HG03135 (cell line): ENCODE measurements at regions not wholly inside any gene's neighbourhood (a gene's known extent, or its start where the extent isn't known, plus 50 kb on each side); places are given as distances from the start of the nearest gene placed in this dataset.

ENCODE experiments used
- ATAC-seq: cut with Tn5 transposase; IDR thresholded peaks from one replicate; pipeline ENCODE4 v1.9.1; 2021; ENCODE audit warnings: mild to moderate bottlenecking, moderate library complexity; ENCODE audit not compliant: unreplicated experiment

GRCh38 chr12:125738211-125738610 is 673.0 kb downstream of the AACS start:
- no peak for ATAC-seq

GRCh38 chr12:125742413-125742812 is 677.2 kb downstream of the AACS start:
- ATAC-seq = no peak

- no peak for ATAC-seq
Observed at GRCh38 chr12:125744201-125744600, 679.0 kb downstream of the AACS start.

- ATAC-seq = no peak
Observed at GRCh38 chr12:125755512-125755911, 690.3 kb downstream of the AACS start.

- no peak for ATAC-seq
Observed at GRCh38 chr12:125766091-125766490, 700.9 kb downstream of the AACS start.

GRCh38 chr12:125772403-125772802 is 707.2 kb downstream of the AACS start:
- no peak for ATAC-seq

- ATAC-seq = no peak
Observed at GRCh38 chr12:125773033-125773640, 707.9 kb downstream of the AACS start.

- ATAC-seq = no peak
Observed at GRCh38 chr12:125775507-125775906, 710.3 kb downstream of the AACS start.

GRCh38 chr12:125776212-125776611 is 711.0 kb downstream of the AACS start:
- ATAC-seq = no peak

- no peak for ATAC-seq
Observed at GRCh38 chr12:125786143-125786542, 720.9 kb downstream of the AACS start.

- ATAC-seq = no peak
Observed at GRCh38 chr12:125794401-125794800, 729.2 kb downstream of the AACS start.

- ATAC-seq = no peak
Observed at GRCh38 chr12:125797421-125798175, 732.4 kb downstream of the AACS start.

- ATAC-seq = no peak
Observed at GRCh38 chr12:125804660-125805059, 739.4 kb downstream of the AACS start.

- ATAC-seq = no peak
Observed at GRCh38 chr12:125824276-125824675, 759.0 kb downstream of the AACS start.

GRCh38 chr12:125835852-125836251 is 770.6 kb downstream of the AACS start:
- ATAC-seq = no peak

- no peak for ATAC-seq
Observed at GRCh38 chr12:125836647-125837046, 771.4 kb downstream of the AACS start.

GRCh38 chr12:125841332-125841731 is 776.1 kb downstream of the AACS start:
- ATAC-seq = no peak

GRCh38 chr12:125852116-125852515 is 786.9 kb downstream of the AACS start:
- no peak for ATAC-seq

GRCh38 chr12:125852679-125853078 is 787.4 kb downstream of the AACS start:
- no peak for ATAC-seq

GRCh38 chr12:125853670-125854069 is 788.4 kb downstream of the AACS start:
- no peak for ATAC-seq

GRCh38 chr12:125856366-125856765 is 791.1 kb downstream of the AACS start:
- no peak for ATAC-seq

- no peak for ATAC-seq
Observed at GRCh38 chr12:125856896-125857295, 791.7 kb downstream of the AACS start.
